ENCODE measurements at regions not wholly inside any gene's neighbourhood (a gene's known extent, or its start where the extent isn't known, plus 50 kb on each side); places are given as distances from the start of the nearest gene placed in this dataset.

- Histone ChIP-seq H3K9me3 (no peaks in the 10 kb centered on the region), H3K36me3 (no peaks in the 10 kb centered on the region), H3K4me1 (ENCODE audit: insufficient read depth) (no peaks in the 10 kb centered on the region), H3K27ac (no peak overlapping the region), H3K27me3 (no peaks in the 10 kb centered on the region), H3K4me3 (no peak overlapping the region)
- no peak for DNase-seq
- 23 to 32% (median 31%) methylated on average over 3 of the region's 3 CpGs for WGBS, 3 donors
- TF ChIP-seq POLR2A (IDR thresholded peaks at IDR 0.05): no peak
- no peak for TF ChIP-seq EP300 (IDR thresholded peaks at IDR 0.05)
- TF ChIP-seq, protein P1, sequence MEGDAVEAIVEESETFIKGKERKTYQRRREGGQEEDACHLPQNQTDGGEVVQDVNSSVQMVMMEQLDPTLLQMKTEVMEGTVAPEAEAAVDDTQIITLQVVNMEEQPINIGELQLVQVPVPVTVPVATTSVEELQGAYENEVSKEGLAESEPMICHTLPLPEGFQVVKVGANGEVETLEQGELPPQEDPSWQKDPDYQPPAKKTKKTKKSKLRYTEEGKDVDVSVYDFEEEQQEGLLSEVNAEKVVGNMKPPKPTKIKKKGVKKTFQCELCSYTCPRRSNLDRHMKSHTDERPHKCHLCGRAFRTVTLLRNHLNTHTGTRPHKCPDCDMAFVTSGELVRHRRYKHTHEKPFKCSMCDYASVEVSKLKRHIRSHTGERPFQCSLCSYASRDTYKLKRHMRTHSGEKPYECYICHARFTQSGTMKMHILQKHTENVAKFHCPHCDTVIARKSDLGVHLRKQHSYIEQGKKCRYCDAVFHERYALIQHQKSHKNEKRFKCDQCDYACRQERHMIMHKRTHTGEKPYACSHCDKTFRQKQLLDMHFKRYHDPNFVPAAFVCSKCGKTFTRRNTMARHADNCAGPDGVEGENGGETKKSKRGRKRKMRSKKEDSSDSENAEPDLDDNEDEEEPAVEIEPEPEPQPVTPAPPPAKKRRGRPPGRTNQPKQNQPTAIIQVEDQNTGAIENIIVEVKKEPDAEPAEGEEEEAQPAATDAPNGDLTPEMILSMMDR (IDR thresholded peaks at IDR 0.05): no peak
- intact Hi-C loops (cut with DNase I): no loop called here
Observed at GRCh38 chr4:19010761-19011160, 989.2 kb upstream of the LCORL start.

DNA sequence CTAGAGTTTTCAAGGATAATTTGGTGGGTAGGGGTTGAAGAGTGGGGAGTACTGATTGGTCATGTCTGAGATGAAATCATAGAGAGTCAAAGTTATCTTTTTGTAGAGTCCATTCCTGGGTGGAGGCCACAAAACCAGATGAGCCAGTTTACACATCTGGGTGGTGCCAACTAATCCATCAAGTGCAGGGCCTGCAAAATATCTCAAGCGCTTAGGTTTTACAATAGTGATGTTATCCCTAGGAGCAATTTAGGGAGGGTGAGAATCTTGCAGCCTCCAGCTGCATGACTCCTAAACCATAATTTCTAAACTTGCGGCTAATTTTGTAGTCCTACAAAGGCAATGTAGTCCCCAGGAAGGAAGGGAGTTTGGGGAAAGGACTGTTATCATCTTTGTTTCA lies 988.3 kb upstream of the LCORL start:
- DNase-seq: no peak
- Histone ChIP-seq H3K4me3 (no peak overlapping the region), H3K27me3 (no peaks in the 10 kb centered on the region), H3K9me3 (no peaks in the 10 kb centered on the region), H3K36me3 (no peaks in the 10 kb centered on the region), H3K27ac (no peak overlapping the region), H3K4me1 (ENCODE audit: insufficient read depth) (no peaks in the 10 kb centered on the region)
- TF ChIP-seq, protein P1 (IDR thresholded peaks at IDR 0.05): no peak
- no peak for TF ChIP-seq POLR2A (IDR thresholded peaks at IDR 0.05)
- 8 to 24% (median 8%) methylated on average over 2 of the region's 2 CpGs for WGBS, 3 donors
- intact Hi-C loops (cut with DNase I): no loop called here

DNA sequence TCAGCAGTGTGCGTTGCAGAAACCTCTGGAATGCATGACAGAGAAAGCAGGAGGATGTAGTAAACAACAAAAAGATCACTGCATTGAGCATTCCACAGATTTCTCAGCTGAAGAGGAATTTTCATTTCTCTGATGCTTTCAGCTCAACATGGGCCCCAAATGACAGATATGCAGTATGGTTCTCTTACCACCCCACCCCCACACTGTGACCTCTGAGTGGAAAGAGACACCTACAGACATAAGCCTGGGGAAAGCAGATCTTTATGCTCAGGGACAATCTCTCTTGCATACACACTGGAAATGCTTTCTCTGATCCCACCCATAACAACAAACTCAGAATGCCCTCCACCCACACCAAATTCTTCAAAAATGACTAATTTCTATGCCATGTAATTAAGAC lies 983.7 kb upstream of the LCORL start:
- H3K27me3 ChIP-seq: no peaks in the 10 kb centered on the region
- 6 to 9% (median 6%) methylated on average over 1 of the region's 1 CpG for WGBS, 3 donors
- TF ChIP-seq POLR2A (IDR thresholded peaks at IDR 0.05) (no peak), EP300 (IDR thresholded peaks at IDR 0.05) (no peak)
- TF ChIP-seq, protein P1 (IDR thresholded peaks at IDR 0.05): no peak
- no peak overlapping the region for H3K27ac ChIP-seq
- H3K4me1 ChIP-seq (ENCODE audit: insufficient read depth): no peaks in the 10 kb centered on the region
- no peaks in the 10 kb centered on the region for H3K36me3 ChIP-seq
- intact Hi-C loops (cut with DNase I): no loop called here
- no peak for DNase-seq
- no peaks in the 10 kb centered on the region for H3K9me3 ChIP-seq
- no peak overlapping the region for H3K4me3 ChIP-seq

DNA sequence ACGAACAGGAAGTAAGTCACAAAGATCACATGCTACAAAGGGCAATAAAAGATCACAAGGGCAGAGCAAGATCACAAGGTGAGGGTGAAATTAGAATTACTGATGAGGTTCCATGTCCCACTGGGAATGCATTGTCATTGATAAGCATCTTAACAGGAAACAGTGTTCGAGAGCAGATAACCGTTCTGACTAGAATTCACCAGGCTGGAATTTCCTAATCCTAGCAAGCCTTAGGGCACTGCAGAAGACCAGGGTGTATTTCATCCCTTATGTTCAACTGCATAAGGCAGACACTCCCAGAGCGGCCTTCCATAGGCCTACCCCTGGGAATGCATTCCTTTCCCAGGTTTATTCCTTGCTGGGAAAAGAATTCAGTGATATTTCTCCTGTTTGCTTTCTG lies 980.6 kb upstream of the LCORL start:
- no peaks in the 10 kb centered on the region for H3K27me3 ChIP-seq
- no peaks in the 10 kb centered on the region for H3K9me3 ChIP-seq
- DNase-seq: no peak
- intact Hi-C loops (cut with DNase I): no loop called here
- H3K27ac ChIP-seq: no peak overlapping the region
- H3K4me1 ChIP-seq (ENCODE audit: insufficient read depth): no peaks in the 10 kb centered on the region
- TF ChIP-seq, protein P1 (IDR thresholded peaks at IDR 0.05): no peak
- TF ChIP-seq POLR2A (IDR thresholded peaks at IDR 0.05): no peak
- TF ChIP-seq EP300 (IDR thresholded peaks at IDR 0.05): no peak
- no peaks in the 10 kb centered on the region for H3K36me3 ChIP-seq
- no peak overlapping the region for H3K4me3 ChIP-seq
- 88 to 89% (median 89%) methylated on average over 4 of the region's 4 CpGs for WGBS, 3 donors

DNA sequence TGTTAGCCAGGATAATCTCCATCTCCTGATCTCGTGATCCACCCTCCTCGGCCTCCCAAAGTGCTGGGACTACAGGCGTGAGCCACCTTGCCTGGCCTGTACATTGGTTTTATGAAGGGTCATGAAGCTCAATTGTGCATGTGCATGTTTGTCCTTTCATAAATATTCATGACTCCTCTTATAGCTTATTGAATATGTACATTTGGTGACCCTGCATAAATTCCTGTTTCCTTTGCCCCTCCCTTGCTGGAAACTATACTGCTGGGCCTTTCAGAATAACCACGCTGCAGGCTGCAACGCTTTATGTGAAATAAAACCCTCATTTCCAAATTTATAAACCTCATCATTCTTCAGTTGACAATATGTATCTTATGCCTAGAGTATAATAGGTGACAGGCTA lies 978.0 kb upstream of the LCORL start:
- H3K27me3 ChIP-seq: no peaks in the 10 kb centered on the region
- no peaks in the 10 kb centered on the region for H3K9me3 ChIP-seq
- H3K36me3 ChIP-seq: no peaks in the 10 kb centered on the region
- WGBS, 3 donors: 92 to 95% (median 94%) methylated on average over 5 of the region's 5 CpGs
- no peaks in the 10 kb centered on the region for H3K4me1 ChIP-seq (ENCODE audit: insufficient read depth)
- no peak for DNase-seq
- intact Hi-C loops (cut with DNase I): no loop called here
- H3K27ac ChIP-seq: no peak overlapping the region
- no peak for TF ChIP-seq EP300 (IDR thresholded peaks at IDR 0.05)
- no peak overlapping the region for H3K4me3 ChIP-seq
